ENCODE measurements at regions not wholly inside any gene's neighbourhood (a gene's known extent, or its start where the extent isn't known, plus 50 kb on each side); places are given as distances from the start of the nearest gene placed in this dataset.

GRCh38 chr3:59578129-59578528 lies 528.3 kb upstream of the CFAP20DC start:
- DNase-seq: no peak

GRCh38 chr3:59576606-59577005 lies 526.8 kb upstream of the CFAP20DC start:
- DNase-seq: no peak

DNA sequence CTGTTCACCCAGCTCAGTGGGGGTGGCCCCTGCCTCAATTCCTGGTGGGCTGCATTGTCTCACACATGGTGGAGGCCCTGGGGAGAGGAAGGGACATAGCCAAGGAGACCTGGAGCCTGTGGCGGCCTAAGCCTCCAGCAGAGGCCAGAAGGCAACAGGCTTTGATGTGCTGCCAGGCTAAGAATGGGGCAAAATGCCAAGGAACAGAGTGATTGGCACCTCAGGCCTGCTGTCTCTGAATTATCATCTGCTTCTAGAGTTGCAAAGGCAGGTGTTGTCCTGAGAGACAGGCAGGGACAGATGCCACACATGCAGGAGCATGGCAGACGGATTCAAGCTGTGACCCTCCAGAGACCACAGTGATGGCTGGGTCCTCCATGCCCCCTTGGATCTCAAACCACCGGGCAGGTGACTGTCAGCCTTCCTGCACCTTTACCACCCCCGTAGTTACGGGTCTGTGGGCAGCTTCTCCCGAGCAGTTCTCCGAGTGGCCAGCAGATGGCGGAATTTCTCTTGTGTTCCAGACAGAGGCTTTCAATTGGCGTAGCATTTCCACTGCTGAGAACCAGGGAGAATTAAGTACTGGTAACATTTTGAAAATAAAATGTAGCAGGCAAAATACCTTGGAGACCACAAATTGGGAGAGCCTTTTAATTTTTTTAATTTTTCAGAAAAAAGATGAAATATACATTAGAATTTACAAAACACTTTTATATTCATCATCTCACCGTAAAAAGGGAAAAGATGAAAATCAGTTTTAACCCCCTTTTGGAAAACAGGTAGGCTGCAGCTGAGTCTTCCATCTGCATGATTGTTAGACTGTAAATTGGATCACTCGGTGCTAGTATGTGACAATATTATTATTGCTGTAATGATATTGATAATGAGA lies 525.5 kb upstream of the CFAP20DC start:
- peak; percentile 78 to 86 (median 86) for DNase-seq

GRCh38 chr3:59573911-59574310 lies 524.1 kb upstream of the CFAP20DC start:
- DNase-seq: no peak

DNA sequence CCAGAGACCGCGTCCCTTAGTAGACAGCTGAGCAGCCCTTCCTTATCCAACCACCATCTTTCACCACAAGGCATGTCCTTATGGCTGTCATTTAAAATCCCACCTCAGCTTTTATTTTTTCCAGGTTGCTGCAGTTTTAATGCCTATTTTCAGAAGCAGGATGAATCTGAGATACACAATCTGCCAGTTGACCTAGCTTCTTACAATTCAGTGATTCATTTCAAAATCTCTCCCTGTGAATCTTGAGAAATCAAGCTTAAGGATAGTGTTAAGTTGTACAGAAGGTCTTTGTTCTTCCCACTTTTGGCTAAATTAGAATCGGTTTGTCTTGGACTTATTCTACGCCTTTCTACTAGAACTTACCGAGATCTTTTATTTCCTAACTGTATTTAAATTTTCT lies 522.3 kb upstream of the CFAP20DC start:
- DNase-seq: no peak

- DNase-seq: no peak
Observed at GRCh38 chr3:59570806-59571205, 521.0 kb upstream of the CFAP20DC start.

GRCh38 chr3:59567661-59568060 lies 517.8 kb upstream of the CFAP20DC start:
- DNase-seq: no peak

GRCh38 chr3:59566481-59566975 lies 516.7 kb upstream of the CFAP20DC start:
- no peak for DNase-seq

DNA sequence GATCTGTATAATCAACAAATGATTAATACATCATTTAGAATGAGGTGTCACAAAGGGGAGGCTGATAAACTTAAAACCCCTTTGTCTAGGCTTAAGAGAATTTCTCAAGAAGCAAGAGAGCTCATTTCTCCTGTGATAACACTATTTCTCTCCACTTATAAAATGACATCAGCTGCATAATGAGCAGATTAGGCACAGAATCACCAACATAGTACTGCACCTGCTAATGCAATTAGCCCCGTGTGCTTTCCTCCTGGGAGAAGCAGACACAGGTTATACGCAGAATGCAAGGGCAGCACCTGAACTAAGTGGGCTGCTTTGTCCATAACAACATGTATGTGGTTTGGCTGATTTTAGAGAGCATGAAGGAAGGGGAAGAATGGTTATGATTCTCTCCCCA lies 515.3 kb upstream of the CFAP20DC start:
- no peak for DNase-seq

DNA sequence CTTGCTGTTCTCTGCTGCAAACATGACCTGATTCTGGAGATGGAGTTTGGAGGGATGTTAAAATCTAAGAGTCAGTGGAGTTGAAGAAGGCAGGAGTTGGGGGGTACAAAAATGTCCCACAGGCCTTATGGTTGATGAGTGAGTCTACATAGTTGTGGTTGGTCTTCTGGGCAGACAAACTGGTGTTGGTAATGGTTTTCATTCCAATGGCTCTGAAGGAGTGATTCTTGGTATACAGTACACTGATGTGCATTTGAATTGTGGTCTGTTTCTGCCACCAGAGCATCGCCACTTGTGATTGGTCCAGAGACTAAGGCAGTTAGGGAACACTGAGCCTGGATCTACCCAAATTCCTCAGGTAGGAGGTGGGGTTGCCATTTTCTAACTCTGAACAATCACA lies 514.1 kb upstream of the CFAP20DC start:
- DNase-seq: no peak

GRCh38 chr3:59563072-59563605 lies 513.3 kb upstream of the CFAP20DC start:
- no peak for DNase-seq

DNA sequence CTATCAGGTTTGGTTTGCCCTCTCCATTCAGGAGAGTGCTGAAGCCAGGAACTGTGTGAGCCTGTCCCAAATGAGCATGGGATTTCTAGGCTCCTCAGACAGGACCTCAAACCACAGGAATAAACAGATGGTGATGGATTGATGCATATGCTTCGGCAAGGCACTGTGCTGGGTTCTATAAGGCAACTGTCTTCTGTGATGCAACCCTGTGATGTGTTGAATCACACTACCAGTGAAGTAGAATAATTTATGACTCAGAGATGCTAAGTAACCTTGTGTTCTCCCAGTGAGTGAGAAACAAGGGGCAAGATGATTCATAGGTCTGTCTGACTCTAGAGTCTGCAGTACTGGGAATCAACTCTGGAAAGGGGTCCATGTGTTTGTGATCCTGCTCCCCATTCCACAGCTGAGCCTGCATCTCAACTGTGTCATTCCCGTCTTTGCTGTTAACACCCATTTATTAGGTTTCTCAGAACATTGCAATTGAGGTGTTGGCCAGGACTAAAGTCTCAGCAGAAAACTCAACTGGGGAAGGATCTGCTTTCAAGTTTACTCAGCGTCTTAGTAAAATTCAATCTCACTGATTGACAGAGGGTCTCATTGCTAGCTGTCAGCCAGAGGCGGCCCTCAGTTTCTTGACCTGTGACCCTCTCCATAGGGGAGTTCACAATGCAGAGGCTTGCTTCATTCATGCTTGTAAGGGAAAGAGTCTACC lies 510.1 kb upstream of the CFAP20DC start:
- DNase-seq: no peak

- DNase-seq: no peak
Observed at GRCh38 chr3:59558906-59559720, 509.3 kb upstream of the CFAP20DC start.

- no peak for DNase-seq
Observed at GRCh38 chr3:59555593-59556315, 505.9 kb upstream of the CFAP20DC start.

GRCh38 chr3:59553076-59553475 lies 503.3 kb upstream of the CFAP20DC start:
- DNase-seq: no peak

DNA sequence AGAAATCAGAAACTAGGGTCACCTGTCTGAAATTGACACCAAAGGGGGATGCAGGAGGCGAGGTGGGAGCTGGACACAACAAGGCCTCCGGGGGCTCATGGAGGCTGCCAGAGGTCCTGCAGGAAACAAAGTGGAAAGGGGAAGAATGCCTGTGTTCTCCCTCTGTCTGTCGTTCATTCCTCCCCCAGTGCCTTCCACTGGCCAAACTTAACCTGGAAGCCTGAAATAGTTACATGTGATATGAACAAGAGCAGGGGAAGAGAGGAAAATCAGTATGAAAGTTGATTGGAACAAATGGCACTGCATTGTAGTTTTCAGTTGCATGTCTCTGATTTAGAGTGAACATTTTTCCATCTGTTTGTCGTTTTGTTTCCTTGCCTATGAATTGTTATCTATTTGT lies 502.0 kb upstream of the CFAP20DC start:
- DNase-seq: no peak

DNA sequence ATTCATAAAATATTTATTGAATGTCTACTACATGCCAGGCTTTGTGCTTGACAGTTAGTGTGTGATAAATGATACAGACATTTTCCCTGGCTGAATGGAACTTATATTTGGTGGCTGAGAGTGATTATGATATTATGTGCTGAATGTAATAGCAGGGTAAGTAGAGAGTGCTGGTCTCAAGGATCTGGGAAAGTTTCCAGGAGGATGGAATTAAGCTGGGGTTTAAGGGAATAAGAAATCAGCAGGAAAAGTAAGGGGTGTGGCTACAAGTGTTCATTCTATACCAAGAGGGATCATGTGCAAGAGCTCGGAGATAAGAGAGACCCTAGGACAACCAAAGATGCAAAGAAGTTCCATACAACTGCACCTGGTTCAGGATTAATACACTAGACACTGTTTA lies 500.1 kb upstream of the CFAP20DC start:
- no peak for DNase-seq

DNA sequence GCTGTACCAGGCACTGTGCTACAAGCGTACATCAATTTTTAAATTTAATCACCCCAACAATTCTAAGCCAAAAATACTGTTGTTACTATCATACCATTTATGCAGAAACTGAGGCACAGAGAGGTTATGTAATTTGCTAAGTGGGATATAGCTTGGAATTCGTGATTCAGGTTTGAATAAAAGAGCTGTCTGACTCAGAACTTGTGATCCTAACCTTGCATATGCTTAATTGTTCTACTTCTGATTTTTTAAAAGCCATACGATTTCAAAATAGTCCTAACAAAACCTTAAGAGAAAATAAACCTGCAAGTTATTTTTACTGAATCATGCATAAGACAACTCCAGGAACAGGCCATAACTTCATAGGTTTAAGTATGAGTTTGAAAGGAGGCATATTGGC lies 498.0 kb upstream of the CFAP20DC start:
- DNase-seq: no peak

- no peak for DNase-seq
Observed at GRCh38 chr3:59546522-59546921, 496.7 kb upstream of the CFAP20DC start.

- no peak for DNase-seq
Observed at GRCh38 chr3:59545374-59545773, 495.5 kb upstream of the CFAP20DC start.

DNA sequence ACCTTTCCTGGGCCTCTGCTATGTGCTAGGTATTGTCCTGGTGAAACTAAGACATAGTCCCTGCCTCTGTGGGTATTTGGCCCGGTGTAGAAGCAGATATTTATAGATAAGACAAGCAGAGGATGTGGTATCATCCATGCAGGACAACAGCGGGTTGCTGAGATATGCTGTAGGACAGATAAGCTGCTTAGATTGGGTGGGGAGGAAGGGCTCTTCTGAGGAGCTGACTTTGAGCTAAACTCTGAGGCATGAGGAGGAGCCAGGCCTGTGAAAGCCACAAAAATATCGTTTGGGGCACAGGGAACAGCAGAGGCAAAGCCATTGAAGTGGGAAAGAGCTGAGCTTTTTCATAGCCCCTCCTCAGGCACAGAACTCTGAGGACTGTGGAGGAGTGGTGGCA lies 492.5 kb upstream of the CFAP20DC start:
- no peak for DNase-seq

- no peak for DNase-seq
Observed at GRCh38 chr3:59540696-59541095, 490.9 kb upstream of the CFAP20DC start.

Measured in activated naive CD4-positive, alpha-beta T cell (primary cell).